Esophagus muscularis mucosa (tissue), 4 donors: ENCODE measurements at regions not wholly inside any gene's neighbourhood (a gene's known extent, or its start where the extent isn't known, plus 50 kb on each side); places are given as distances from the start of the nearest gene placed in this dataset.
A peak's percentile ranks its signal among the peaks of the same experiment; 100 is the strongest.

ENCODE experiments used
- DNase-seq: peaks from one replicate; pipeline ENCODE4 v3.0.0-alpha.2; 2017; ENCODE audit errors: extremely low spot score
- H3K27ac ChIP-seq, 4 donors: fragments of 200-600 bp; sonication (generic); replicated peaks in 1 of 4; 1 replicate in 3 of 4; 2 replicates in 1 of 4; pipeline ENCODE4 v1.5.1; 2016 to 2019; ENCODE audit warnings: mild to moderate bottlenecking in 1 of 4
- H3K27me3 ChIP-seq, 4 donors: fragments of 200-600 bp; sonication (generic); one replicate each; pipeline versions ENCODE4 v1.5.1 to v1.6.0; 2016 to 2019
- H3K36me3 ChIP-seq, 4 donors: fragments of 200-600 bp; sonication (generic); one replicate each; pipeline ENCODE4 v1.5.1; 2016 to 2019
- H3K4me1 ChIP-seq, 4 donors: fragments of 200-600 bp; sonication (generic); one replicate each; pipeline ENCODE4 v1.5.1; 2016 to 2019
- H3K4me3 ChIP-seq, 4 donors: fragments of 200-600 bp; sonication (generic); 1 replicate in 2 of 4; 2 replicates in 2 of 4; pipeline ENCODE4 v1.5.1; 2016 to 2019; ENCODE audit warnings: mild to moderate bottlenecking in 4 of 4, moderate library complexity in 1 of 4
- H3K9me3 ChIP-seq, 4 donors: fragments of 200-600 bp; sonication (generic); 1 replicate in 3 of 4; 2 replicates in 1 of 4; pipeline ENCODE4 v1.5.1; 2016 to 2019
- EP300 ChIP-seq: sonication (generic); formaldehyde crosslinking; IDR thresholded peaks from one replicate; pipeline ENCODE4 v1.6.1; 2017; ENCODE audit warnings: antibody characterized with exemption
- POLR2A ChIP-seq: fragments of 450-650 bp; IDR thresholded peaks from one replicate; pipeline ENCODE4 v1.6.1; 2017; ENCODE audit warnings: antibody characterized with exemption, moderate library complexity, mild to moderate bottlenecking, low read depth
- POLR2AphosphoS5 ChIP-seq, 2 donors: sonication (generic); formaldehyde crosslinking; IDR thresholded peaks; one replicate each; pipeline ENCODE4 v1.6.1; 2017; ENCODE audit warnings: antibody characterized with exemption in 2 of 2
- whole genome bisulfite sequencing: methylation state at CpG from one replicate; pipeline ENCODE4 v1.1.5; 2018; 5-methylcytosine and 5-hydroxymethylcytosine counted together
- intact Hi-C: fragments of 100-400 bp; cut with DNase I; formaldehyde crosslinking; loops from one replicate; pipeline ENCODE4 v1.15.1; 2023
- TF ChIP-seq, protein P1 (sequence below), 3 experiments: fragments of 200-600 bp in 2 of 3; fragments of 450-650 bp in 1 of 3; sonication (generic) in 2 of 3; IDR thresholded peaks; one replicate each; pipeline ENCODE4 v1.5.1; 2017 to 2019; ENCODE audit warnings: antibody characterized with exemption in 3 of 3, mild to moderate bottlenecking in 2 of 3, moderate library complexity in 1 of 3

DNA sequence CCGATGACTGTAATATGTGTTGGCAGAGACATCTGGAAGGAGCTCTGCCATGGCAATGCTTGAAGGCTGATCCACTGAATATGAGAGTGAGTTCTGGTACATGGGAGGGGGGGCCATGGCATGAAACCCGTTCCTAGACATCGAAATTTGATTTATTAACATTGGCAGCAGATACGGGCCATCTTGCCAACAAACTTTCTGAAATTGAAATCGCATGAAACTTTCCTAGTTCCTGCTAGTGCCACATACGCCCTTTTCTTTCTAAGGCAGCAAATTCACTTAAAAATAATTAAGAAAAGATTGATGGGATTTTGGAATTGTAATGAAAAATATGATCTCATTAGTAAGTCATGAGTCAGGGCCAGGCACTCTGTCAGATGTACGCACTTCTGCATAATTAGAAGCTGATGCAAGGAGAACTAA lies 91.8 kb upstream of the KMT2C start:
- Histone ChIP-seq H3K36me3 (no peaks in the 10 kb centered on the region), H3K27me3 (no peaks in the 10 kb centered on the region), H3K4me1 (peaks cover 0 to 20% (median 18%) of the 10 kb centered on the region in 4 donors), H3K4me3 (no peak overlapping the region), H3K9me3 (no peaks in the 10 kb centered on the region), H3K27ac (peak overlapping the region in 2 of 4 donors; percentile 15 to 28)
- TF ChIP-seq EP300 (no peak), POLR2A (no peak), POLR2AphosphoS5 (IDR thresholded peaks at IDR 0.05) (peak; percentile 25 to 55)
- TF ChIP-seq, protein P1, sequence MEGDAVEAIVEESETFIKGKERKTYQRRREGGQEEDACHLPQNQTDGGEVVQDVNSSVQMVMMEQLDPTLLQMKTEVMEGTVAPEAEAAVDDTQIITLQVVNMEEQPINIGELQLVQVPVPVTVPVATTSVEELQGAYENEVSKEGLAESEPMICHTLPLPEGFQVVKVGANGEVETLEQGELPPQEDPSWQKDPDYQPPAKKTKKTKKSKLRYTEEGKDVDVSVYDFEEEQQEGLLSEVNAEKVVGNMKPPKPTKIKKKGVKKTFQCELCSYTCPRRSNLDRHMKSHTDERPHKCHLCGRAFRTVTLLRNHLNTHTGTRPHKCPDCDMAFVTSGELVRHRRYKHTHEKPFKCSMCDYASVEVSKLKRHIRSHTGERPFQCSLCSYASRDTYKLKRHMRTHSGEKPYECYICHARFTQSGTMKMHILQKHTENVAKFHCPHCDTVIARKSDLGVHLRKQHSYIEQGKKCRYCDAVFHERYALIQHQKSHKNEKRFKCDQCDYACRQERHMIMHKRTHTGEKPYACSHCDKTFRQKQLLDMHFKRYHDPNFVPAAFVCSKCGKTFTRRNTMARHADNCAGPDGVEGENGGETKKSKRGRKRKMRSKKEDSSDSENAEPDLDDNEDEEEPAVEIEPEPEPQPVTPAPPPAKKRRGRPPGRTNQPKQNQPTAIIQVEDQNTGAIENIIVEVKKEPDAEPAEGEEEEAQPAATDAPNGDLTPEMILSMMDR (IDR thresholded peaks at IDR 0.05) = no peak
- DNase-seq = no peak
- intact Hi-C loops = no loop called here
- WGBS = 27% methylated on average over 7 of the region's 7 CpGs

DNA sequence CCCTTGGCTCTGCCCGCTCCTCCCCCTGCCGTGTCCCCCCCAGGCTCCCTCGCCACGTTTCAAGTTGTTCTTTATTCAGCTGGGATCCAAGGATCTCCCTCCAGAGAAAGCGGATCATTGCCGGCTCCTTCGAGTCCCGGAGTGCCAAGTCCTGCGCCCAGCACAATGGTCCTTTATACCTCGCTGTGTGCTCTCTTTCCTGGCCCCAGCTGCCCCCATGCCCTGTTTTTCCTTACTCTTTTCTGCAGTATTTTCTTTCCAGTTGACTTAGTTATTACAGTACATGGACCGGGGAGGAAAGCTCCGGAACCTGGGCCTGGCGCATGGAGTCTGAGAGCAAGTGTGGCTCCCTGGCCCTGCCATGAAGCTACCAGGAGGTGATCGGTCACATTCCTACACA lies 88.1 kb upstream of the KMT2C start:
- Histone ChIP-seq H3K9me3 (peaks cover 0 to 10% (median 3%) of the 10 kb centered on the region in 4 donors), H3K4me1 (peaks cover 10 to 39% (median 37%) of the 10 kb centered on the region in 4 donors), H3K27me3 (no peaks in the 10 kb centered on the region), H3K4me3 (no peak overlapping the region), H3K27ac (no peak overlapping the region), H3K36me3 (no peaks in the 10 kb centered on the region)
- DNase-seq = no peak
- intact Hi-C loops = no loop called here
- WGBS = 92% methylated on average over 14 of the region's 14 CpGs
- TF ChIP-seq POLR2AphosphoS5 (IDR thresholded peaks at IDR 0.05) = no peak
- TF ChIP-seq POLR2A = no peak
- TF ChIP-seq EP300 = no peak
- TF ChIP-seq, protein P1 (IDR thresholded peaks at IDR 0.05) = no peak

DNA sequence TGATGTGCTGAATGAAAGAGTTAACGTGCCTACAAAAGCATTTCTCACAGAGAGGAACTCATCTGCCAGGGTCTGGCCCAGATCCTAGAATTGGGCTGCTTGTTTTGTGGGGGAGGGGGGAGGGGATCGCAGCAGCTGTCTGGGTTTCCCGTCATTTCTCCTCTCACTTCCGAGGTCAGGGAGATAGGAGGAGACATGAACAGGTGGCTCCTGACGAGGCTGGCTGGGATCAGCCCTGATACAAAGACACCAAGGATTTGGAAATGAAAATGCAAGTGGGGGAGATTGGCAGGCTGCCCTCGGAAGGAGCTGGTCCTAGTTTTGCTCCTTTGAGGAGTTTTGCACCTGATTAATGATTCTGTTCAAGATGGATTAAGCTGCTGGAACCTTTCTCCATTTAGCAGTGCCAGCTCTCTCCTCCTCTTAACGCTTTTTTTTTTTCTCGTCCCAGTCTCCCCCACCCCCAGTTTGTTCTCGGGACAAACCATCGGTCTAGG lies 86.8 kb upstream of the KMT2C start:
- DNase-seq = no peak
- H3K9me3 ChIP-seq = peaks cover 0 to 11% (median 3%) of the 10 kb centered on the region in 4 donors
- intact Hi-C loops = no loop called here
- no peaks in the 10 kb centered on the region for H3K36me3 ChIP-seq
- no peak for TF ChIP-seq POLR2A
- peaks cover 10 to 32% (median 32%) of the 10 kb centered on the region in 4 donors for H3K4me1 ChIP-seq
- H3K27ac ChIP-seq = peak overlapping the region in 2 of 4 donors; percentile 13 to 15
- WGBS = 11% methylated on average over 10 of the region's 10 CpGs
- H3K4me3 ChIP-seq = peak overlapping the region; percentile 38 to 50 (median 41)
- no peaks in the 10 kb centered on the region for H3K27me3 ChIP-seq

DNA sequence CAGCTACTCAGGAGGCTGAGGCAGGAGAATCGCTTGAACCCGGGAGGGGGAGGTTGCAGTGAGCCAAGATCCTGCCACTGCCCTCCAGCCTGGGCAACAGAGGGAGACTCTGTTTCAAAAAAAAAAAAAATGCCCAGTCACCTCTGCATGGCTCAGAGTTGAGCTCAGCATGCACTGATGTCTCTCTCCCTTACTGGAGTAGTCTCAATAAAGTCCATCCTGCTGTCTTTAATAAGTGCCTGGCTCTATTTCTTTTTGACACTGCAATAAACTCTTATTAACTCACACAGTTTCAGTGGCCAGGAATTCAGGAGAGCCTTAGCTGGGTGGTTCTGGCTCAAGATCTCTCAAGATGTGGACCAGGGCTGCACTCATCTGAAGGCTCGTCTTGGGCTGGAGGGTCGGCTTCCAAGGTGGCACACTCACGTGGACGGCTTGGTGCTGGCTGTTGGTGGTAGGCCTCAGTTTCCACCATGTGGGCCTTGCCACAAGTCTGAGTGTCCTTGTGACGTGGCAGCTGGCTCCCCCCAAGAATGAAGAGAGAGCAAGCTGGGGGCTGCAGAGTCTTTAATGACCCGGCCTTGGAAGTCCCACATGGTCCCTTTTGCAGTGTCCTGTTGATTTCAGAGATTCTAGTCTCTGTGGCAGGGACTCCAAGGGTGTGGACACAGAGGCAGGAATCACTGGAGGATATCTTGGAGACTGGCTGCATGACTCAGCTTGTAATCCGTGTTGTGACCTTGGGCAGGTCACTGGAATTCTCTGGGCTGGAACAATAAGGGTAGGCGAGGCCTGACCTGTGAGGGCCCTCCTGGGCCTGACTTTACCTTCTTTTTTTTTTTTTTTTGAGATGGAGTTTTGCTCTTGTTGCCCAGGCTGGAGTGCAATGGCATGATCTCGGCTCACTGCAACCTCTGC lies 85.9 kb upstream of the KMT2C start:
- DNase-seq = no peak
- Histone ChIP-seq H3K27me3 (no peaks in the 10 kb centered on the region), H3K9me3 (peaks cover 0 to 11% (median 3%) of the 10 kb centered on the region in 4 donors), H3K4me3 (peak overlapping the region in 1 of 4 donors; percentile 40), H3K27ac (no peak overlapping the region), H3K4me1 (peaks cover 10 to 25% (median 24%) of the 10 kb centered on the region in 4 donors), H3K36me3 (no peaks in the 10 kb centered on the region)
- TF ChIP-seq POLR2A = no peak
- TF ChIP-seq, protein P1 (IDR thresholded peaks at IDR 0.05) = no peak
- TF ChIP-seq EP300 = no peak
- no peak for TF ChIP-seq POLR2AphosphoS5 (IDR thresholded peaks at IDR 0.05)
- 61% methylated on average over 7 of the region's 11 CpGs for WGBS
- intact Hi-C loops = no loop called here

DNA sequence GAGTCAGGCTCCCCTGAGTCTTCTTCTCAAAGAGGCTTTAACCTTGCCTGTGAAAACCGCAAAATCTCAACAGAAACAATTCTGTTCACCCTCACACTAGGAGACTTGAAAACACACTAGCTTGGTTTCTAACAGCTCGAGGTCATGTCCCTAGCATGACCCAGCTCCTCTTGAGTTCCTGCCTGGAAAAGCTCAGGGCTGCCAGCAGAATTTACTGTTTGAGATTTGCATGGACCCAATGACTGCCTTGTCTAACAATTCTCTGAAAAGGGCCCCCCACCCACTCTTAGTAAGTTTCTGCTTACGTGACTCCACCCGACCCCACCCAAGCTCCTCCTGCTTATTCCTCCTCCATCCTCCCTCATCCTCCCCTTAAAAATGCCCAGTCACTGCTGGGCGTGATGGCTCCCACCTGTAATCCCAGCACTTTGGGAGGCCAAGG lies 85.1 kb upstream of the KMT2C start:
- H3K4me3 ChIP-seq = no peak overlapping the region
- H3K9me3 ChIP-seq = peaks cover 0 to 11% (median 3%) of the 10 kb centered on the region in 4 donors
- no peaks in the 10 kb centered on the region for H3K36me3 ChIP-seq
- TF ChIP-seq, protein P1 (IDR thresholded peaks at IDR 0.05) = no peak
- no peak for TF ChIP-seq EP300
- 62% methylated on average over 5 of the region's 5 CpGs for WGBS
- intact Hi-C loops = no loop called here
- peaks cover 10 to 25% (median 24%) of the 10 kb centered on the region in 4 donors for H3K4me1 ChIP-seq
- DNase-seq = no peak
- no peaks in the 10 kb centered on the region for H3K27me3 ChIP-seq
- no peak overlapping the region for H3K27ac ChIP-seq
